Posterior vena cava (tissue), 2 donors: ENCODE measurements at regions not wholly inside any gene's neighbourhood (a gene's known extent, or its start where the extent isn't known, plus 50 kb on each side); places are given as distances from the start of the nearest gene placed in this dataset.
"Not testable (repeated sequence)": the region's sequence is repeated elsewhere in the genome, so short reads cannot be mapped to it uniquely, and the experiment has no call there.

Source experiments
- DNase-seq: peaks from one replicate; pipeline ENCODE4 v3.0.0-alpha.2; 2020; ENCODE audit warnings: low spot score
- intact Hi-C, 2 donors: fragments of 100-400 bp; cut with DNase I; formaldehyde crosslinking; loops; one replicate each; pipeline versions ENCODE4 v1.14.1 to v1.14.2; 2022 to 2023
- donor health status: DM: yes; HTN: yes; CAD: no.
- donor health status: DM: yes; HTN: yes; CAD: no.

- intact Hi-C loops: no loop called here
Measured at GRCh38 chr6:37766717-37767116, 52.8 kb upstream of the ZFAND3 start.

DNA sequence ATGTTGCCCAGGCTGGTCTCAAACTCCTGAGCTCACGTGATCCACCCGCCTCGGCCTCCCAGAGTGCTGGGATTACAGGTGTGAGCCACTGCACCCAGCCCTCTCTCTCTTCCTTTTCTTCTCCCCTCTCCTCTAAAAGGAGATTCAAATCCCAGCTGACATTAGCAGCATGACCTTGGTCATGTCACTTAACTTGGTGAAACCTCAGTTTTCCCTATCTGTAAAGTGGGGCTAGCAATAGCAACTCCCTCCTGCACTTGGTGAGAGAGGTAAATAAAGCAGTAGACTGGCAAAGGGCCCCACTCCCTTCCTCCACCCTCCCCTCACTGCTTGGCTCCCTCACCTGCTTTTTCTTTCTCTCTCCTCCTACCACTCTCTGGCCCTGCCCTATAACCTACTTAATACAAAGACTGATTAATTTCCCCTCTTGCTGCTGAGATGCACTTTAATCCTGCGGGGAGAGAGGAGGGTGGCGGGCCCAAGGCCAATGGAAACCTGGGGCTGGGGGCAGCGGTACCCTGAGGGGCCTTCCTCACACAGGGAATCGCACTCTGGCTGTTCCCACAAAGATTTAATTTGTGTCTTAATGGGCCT is 54.2 kb upstream of the ZFAND3 start:
- intact Hi-C loops: no loop called here
- DNase-seq: no peak

More at GRCh38 chr6:37766717-37767116, 52.8 kb upstream of the ZFAND3 start:
- no peak for DNase-seq

- intact Hi-C loops: no loop called here
- no peak for DNase-seq
Measured at GRCh38 chr6:37763413-37763812, 56.1 kb upstream of the ZFAND3 start.

- intact Hi-C loops: no loop called here
- no peak for DNase-seq
Measured at GRCh38 chr6:37762806-37763205, 56.7 kb upstream of the ZFAND3 start.

- DNase-seq: no peak
- intact Hi-C loops: no loop called here
Measured at GRCh38 chr6:37761554-37762271, 57.8 kb upstream of the ZFAND3 start.

DNA sequence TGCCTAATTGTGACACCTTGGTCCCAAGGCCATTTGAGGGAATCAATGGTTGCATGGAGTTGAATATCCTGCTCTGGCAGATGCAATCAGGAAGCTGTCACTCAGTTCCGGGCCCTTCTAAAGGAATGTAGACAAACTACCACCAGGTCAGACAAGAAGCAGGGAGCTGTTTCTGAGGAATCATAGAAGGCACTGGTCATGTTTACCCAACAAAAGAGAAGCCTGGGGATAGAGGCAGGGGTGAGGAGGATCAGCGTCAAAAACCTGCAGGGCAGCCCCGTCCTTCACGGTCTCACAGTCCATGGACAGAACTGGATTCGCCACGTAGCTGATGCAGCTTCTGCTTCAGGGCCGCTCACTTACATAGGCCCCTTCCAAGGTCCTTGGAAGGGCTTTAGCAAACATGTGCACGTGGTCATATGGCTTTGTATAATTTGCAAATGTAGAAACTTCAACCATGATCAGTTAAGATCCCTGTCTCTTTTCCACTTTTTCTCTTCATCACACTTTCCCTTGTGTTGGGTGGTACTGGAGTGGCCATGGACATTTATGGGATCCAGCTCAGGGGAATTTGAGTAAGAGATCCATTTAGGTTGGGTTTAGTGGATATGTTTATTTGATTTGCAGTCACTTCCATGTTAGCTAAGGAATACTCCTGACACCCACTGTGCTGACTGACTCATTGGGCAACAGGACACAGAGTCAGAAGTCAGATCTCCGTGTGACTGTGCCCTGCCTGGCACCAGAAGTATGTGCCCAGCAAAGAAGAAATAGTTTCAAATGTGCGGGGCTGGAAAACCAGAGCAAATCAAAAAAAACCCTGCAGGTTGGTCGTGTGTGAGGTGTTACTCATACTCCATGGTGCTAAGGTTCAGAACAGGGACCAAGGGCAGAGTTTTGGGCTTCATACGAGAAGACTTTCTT is 60.0 kb upstream of the ZFAND3 start:
- no peak for DNase-seq
- intact Hi-C loops: no loop called here

DNA sequence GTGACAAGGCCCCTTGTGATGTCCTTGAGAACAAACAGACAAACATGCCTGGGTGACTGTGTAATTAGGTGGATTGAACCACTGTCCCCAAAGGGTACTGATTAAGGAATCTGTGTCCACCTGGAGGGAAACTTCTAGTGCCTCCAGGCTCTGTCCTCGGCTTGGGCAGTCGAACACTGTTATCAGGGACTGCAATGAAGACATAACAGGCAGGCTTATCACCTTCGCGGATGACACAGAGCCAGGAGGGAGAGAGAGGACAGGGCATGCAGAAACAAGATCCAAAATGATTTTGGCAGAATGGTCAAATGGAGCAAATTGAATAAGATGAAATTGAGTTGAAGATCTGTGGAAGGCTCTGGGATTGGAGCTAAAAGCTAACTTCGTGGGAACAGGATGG is 60.9 kb upstream of the ZFAND3 start:
- intact Hi-C loops: loop anchor here in 1 of 2 donors (1.0 kb wide), 1 partner anchor 34 kb away; no protein-coding TSS in a partner anchor
- DNase-seq: no peak

DNA sequence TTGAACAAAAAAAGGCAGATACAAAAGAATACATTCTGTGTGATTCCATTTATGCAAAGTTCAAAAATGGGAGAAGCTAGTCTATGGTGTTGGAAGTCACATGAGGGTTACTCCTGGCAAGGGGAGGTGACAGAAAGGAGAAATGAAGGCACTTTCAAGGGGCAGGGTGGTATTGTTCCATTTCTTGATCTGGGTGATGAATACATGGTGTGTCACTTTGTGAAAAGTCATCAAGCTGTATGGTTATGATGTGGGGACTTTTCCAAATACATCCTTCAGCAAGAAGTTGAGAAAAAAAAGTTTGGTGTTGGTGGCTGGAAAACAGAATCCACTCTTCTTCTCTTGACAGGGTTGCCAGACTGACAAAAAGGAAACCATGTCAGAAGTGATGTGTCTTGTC is 60.6 kb upstream of the MDGA1 start:
- no peak for DNase-seq
- intact Hi-C loops: loop anchor here in 1 of 2 donors (1.0 kb wide), 1 partner anchor 34 kb away; no protein-coding TSS in a partner anchor

- intact Hi-C loops: no loop called here
- DNase-seq: no peak
Measured at GRCh38 chr6:37757381-37757780, 59.7 kb upstream of the MDGA1 start.

DNA sequence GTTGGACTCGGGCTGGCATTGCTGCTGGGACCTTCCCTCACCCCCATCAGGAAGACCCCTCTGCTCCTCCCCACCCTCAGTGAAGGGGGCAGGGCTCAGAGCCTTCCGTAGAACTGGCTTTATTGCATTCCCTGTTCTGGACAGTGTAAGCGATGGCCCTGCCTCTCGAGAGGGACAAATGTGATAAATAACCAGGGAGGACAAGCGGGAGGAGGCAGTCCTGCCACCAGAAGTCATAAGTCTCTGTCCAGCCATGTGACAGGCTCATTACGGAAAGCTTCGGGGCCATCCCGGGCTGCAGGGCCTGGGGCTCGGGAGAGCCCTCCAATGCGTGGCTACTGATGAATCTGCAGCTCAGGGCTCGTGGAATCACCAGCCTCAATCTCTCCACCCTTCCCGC is 58.5 kb upstream of the MDGA1 start:
- no peak for DNase-seq
- intact Hi-C loops: no loop called here

- intact Hi-C loops: no loop called here
- DNase-seq: no peak
Measured at GRCh38 chr6:37752718-37753117, 55.0 kb upstream of the MDGA1 start.

DNA sequence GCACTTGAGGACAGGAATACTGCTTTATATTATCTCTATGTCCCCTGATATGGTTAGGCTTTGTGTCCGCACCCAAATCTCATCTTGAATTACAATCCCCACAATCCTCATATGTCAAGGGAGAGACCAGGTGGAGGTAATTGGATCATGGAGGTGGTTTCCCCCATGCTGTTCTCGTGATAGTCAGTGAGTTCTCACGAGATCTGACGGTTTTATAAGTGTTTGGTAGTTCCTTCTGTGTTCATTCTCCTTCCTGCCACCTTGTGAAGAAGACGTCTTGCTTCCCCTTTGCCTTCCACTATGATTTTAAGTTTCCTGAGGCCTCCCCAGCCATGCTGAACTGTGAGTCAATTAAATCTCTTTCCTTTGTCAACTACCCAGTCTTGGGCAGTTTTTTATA is 51.7 kb upstream of the MDGA1 start:
- intact Hi-C loops, DNase-seq: not testable (repeated sequence)

GRCh38 chr6:37748118-37748517 is 50.4 kb upstream of the MDGA1 start:
- no peak for DNase-seq

More at GRCh38 chr6:37748118-37748517, 50.4 kb upstream of the MDGA1 start:
- intact Hi-C loops: no loop called here
